GM18508 (cell line): ENCODE measurements at regions not wholly inside any gene's neighbourhood (a gene's known extent, or its start where the extent isn't known, plus 50 kb on each side); places are given as distances from the start of the nearest gene placed in this dataset.

ENCODE experiments used
- ATAC-seq: cut with Tn5 transposase; IDR thresholded peaks from one replicate; pipeline ENCODE4 v1.9.1; 2021; ENCODE audit warnings: moderate number of reproducible peaks; ENCODE audit not compliant: insufficient read depth, unreplicated experiment

- no peak for ATAC-seq
Observed at GRCh38 chr16:85251225-85251760, 139.0 kb upstream of the CIBAR2 start.

- no peak for ATAC-seq
Observed at GRCh38 chr16:85252014-85252413, 139.7 kb upstream of the CIBAR2 start.

GRCh38 chr16:85252461-85252860 is 140.2 kb upstream of the CIBAR2 start:
- no peak for ATAC-seq

DNA sequence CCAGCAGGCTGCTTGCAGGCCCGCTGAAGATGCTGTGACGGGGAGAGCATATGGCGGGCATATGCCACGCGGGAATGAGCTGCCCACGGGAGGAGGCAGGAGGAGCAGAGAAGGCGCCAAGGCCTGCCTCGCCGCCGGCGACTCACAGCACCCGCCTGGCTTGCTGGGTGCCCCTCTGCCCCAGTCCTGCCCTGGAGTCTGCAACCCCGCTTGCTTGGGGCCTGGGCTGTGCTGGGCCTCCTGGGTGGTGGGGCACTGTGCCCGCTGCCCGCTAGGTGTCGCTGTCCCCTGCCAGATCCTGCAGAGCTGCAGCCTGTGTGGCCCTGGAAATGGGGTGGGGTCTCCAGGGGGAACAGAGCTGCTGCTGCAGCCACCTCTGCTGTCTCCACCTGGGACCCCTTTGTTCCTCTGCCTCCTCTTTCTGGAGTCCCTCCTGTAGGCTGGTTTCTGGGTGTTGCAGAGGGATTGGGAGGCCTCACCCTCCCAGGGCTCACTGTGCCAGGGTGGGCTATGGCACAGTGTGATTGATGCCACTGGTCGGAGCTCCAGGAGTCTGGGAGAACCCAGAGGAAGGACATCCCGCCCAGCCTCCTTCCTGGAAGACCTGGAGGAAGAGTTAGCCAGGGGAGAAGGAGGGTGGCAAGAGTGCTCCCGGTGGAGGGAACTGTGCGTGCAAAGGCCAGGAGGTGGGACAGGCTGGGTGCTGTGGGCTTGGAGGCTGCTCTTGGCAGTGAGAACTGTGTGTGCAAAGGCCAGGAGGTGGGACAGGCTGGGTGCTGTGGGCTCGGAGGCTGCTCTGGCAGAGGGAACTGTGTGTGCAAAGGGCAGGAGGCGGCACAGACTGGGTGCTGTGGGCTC is 141.0 kb upstream of the CIBAR2 start:
- ATAC-seq, result no peak

DNA sequence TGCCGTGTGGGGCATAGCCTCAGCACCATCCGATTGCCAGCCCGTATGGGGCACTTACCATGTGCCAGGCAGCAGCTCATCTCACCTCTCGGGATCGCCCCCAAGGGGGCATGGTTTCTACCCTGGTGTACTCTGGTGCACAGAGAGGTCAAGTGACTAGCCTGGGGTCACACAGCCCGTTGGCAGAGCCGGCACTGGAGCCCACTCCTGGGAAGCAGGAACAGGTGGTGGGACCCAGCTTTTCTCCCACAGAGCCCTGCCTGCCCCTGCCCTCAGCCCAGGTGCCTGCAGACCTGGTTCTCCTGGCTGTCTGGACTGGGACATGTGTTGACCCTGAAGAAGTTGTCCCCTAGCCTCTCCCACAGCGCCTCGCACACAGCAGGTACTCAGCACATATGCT is 141.8 kb upstream of the CIBAR2 start:
- no peak for ATAC-seq

DNA sequence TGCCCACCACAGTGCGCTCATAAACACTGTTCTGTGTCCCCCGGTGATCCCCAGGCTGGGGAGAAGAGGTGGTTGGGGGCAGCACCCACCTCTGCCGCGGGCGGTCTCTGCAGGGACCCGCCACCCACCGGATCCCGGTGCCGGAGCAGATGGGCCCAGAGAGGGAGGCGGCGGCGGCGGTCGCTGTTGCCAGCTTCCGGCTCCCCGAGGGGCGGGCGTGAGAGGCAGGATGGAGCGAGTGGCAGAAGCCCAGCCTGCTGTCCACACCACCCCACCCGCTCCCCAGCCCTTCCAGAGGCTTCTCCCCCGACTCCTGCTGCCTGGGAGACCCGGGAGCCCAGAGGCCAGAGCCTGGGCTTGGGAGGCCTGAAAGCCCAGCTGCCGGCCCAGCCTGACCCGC is 142.6 kb upstream of the CIBAR2 start:
- no peak for ATAC-seq

- ATAC-seq, result no peak
Observed at GRCh38 chr16:85255777-85256176, 143.5 kb upstream of the CIBAR2 start.

DNA sequence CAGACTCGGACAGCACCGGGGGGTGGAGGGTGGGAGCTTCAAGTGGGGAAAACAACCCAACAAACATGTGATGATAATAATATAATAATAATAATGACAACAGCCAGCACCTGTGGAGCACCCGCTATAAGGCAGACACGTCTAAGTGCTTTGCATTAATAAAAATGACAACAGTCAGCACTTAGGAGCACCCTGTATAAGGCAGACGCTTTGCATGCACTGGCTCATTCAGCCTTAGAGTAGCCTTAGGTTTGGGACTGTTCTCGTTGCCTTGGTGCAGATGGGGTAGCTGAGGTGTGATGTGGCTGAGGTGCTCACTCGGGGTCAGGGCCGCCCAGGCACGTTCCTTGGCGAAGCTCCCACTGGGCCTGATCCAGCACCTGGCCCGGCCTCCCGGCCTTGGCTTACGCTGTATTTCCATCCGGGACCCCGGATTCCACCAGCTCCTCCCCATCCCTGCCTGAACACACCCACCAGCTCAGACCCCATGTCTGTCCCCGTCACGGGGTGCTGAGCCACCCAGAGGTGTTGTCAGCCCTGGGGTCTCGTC is 144.0 kb upstream of the CIBAR2 start:
- ATAC-seq, result no peak

GRCh38 chr16:85257483-85257882 is 145.2 kb upstream of the CIBAR2 start:
- ATAC-seq, result no peak

DNA sequence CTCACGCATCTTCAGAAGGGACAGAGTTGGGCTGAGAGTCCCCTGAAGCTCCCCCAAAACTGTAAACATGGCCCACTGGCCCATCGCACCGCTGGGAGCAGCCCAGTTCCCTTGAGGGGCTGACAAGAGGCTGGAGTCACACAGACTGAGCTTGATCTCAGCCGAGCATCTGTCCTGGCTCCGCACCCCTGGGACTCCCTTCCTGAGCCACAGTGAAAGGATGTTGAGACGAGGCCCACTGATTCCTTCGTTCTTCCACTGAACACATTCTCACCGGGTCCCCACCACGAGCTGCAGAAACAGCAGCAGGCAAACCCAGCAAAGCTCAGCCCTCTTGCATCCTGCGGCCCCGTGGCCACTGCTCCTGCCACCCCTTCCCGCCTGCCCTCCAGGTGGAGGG is 145.9 kb upstream of the CIBAR2 start:
- no peak for ATAC-seq

DNA sequence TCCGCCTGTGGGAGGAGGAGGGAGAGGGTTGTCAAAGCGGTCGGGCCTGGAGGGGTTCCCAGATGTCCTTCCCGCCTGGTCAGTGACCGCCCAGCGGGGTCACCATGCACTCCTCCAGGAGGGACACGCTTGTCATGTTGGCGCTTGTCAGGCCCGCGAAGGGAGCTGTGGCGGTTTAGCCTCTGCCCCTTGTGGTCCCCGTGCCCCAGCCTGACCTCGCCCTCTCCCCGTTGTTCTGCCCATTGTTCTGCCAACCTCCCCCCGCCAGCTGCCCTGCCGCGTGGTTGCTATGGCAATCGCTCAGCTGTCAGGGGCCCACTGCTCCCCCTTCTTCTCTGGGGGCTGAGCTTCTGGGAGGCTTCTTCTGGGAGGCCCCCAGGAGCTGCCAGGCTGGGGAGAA is 146.4 kb upstream of the CIBAR2 start:
- no peak for ATAC-seq

DNA sequence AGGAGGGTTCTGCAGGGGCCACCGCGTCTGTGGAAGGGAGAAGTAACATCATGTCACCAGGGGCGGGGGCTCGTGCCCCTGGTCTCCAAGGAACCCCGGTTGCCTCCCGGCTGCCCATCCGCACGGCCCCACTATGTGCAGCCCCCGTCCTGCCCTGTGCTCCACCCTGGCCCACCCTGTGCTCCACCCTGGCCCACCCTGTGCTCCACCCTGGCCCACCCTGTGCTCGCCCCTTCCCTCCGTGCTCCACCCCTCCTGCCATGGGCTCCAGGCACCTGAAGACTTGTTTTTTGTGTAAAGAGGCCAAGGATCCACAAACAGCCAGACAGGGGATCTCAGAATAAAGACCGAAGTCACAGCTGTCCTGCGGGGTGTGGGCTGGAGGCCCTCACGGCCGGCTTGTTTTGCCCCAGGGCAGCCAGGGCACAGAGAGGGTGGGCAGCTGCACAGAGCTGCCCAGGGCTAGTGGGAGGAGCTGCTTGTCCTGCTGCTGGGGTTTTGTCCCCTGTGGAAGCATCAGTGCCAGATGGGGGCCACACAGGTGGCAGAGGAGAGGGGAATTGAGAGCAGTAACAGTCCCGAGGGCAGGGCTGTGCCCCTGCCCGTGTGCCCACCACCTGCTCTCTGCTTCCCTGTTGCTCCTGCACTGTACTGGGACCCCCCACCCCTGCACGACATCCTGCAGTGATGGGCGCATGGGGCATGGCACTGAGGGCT is 147.0 kb upstream of the CIBAR2 start:
- ATAC-seq, result no peak

- no peak for ATAC-seq
Observed at GRCh38 chr16:85259832-85260167, 147.5 kb upstream of the CIBAR2 start.

- ATAC-seq, result no peak
Observed at GRCh38 chr16:85261204-85261603, 148.9 kb upstream of the CIBAR2 start.

DNA sequence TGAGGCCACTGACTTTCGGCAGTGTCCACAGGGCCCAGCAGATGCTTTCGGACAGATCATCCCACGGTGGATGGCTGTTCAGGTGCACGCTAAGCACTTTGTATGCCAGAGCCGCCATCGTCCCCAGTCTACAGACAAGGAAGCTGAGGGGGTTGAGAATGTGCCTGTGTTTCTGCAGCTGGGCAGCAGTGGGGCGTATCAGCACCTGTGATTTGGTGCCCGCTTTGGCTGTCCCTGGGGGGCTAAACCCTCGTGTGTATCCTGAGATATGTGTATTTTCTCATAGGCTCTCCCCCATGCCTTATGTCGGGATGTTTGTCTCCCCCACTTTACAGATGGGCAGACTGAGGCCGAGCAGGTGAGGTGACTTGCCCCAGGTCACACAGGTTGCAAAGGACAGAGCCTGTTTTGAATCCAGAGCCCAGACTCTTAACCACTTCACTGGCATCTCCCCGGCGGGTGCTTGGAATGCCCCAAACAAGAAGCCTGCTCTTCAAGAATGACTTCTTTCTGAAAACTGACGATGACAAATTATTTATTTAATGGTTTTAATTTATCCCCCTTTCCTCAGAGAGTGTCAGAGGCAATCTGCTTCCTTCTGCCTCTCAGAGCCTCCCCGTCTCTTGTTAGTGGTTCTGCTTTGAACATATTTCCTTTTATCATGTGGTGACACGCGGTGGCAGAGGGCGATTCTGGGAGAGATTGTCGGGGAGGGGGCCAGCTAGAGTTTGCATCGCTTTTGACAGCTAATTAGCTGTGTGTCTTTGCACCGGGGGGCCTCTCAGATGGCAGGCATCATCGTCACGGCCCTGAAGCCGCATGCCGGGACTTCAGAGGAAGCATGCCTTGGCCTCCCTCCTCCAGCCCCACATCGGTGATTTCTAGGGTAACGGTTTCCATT is 149.6 kb upstream of the CIBAR2 start:
- ATAC-seq, result no peak

DNA sequence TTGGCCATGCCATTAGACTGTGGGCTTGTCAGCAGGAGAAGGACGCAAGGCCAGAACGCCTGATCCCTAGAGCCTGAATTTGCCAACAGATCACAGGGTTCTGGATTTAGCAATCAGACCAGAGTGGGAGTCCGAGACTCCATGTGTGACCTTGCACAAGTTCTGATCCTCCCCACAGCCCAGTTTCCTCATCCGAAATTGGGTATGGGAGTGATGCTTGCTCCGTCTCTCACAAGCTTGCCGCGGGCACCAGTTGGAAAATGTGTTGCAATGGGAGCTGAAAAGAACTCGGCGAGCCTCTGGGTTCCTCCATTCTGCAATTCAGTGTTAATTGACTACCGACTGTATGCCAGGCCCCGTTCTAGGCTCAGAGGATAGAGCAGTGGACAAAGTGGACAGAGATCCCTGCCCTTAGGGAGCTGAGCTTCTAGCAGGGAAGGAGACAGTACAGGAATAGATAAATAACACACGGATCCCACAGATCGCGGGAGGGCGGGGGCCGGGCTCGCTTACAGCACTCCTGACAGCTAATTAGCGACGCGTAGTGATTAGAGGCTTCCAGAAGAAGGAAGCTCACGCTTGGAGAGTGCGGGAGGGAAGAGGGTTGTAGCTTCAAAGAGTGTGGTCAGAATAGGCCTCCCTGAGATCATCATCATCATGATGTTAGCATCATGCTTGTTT is 150.4 kb upstream of the CIBAR2 start:
- no peak for ATAC-seq

DNA sequence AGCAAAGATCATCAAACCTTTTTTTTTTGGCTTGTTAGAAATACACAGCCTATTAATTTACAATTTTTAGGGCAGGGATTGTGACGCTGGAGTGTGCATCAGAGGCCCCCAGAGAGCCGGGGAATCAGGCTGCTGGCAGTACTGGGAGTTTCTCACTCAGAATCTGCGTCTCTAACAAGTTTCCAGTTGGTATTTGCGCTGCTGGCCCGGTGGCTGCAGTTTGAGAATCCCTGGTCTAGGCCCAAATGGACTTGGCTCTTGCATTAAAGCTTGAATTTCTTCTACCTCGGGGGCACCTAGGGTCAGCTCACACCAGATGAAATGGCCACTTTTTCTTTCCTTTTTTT is 150.9 kb upstream of the CIBAR2 start:
- no peak for ATAC-seq

GRCh38 chr16:85264752-85265151 is 152.5 kb upstream of the CIBAR2 start:
- no peak for ATAC-seq

DNA sequence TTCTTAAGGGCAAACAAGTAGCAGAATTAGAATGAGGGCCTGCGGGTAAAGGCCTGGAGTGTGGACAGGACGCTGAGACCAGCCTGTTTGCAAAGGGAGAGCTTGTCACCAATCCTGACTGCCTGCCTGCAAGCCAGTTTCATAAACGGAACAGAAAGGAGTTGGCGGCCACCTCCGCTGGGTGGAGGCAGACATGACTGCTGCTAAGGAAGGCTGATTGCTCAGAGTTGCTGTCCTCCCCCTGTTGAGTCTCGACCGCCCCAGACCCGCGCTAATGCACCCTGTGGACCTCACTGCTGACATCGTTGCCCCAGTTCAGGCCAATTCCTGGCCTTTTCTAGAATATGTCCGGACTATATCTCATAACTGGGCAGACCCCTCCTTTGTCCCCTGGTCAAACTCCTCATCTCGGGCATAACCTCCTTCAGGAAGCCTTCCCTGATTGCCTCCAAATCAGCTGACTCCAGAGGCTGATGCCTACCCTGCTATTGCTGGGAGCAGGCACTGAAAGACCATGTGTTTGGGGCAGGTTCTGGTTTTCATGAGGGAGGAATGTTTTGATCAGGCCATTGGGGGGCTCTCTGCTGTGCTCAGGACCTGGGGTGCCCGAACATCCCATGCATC is 153.0 kb upstream of the CIBAR2 start:
- ATAC-seq, result no peak
